ENCODE measurements at regions not wholly inside any gene's neighbourhood (a gene's known extent, or its start where the extent isn't known, plus 50 kb on each side); places are given as distances from the start of the nearest gene placed in this dataset.

DNA sequence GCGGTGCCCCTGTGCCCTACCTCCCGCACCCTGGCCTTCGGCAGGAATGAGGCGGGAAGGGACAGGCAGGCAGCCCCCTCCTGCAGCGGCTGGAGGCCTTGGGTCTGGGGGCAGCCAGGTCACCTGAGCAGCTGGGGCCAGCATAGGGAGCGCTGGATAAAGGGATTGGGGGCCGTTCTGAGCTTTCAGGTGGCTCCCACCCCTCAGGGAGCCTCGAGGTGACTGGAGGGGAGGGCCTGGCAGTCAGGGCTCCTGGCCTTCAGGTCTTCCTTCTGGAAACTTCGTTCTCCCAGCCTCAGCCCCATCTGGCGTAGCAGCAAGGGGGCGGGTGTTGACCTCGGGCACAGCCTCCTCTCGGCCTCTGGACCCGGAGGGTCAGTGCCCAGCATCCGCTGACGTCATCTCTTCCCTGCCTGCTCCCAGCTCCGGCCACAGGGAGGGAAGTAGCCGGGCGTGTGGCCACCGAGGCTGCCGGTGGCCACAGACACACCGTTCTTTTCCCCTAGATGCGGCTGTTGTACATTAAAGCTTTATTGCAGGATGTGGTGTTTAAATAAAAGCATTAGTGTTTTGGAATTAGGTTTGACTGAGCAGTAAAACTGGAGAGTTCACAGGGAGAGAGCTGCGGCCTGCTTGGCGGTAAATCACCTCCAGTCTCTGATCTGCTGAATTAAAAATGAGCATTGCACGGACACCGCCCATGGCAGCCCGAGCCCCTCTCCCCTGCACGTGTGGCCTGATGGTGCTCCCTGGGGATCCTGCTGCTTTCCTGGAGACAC is 80.0 kb upstream of the GATA5 start:
- ATAC-seq = no peak
- DNase-seq (ENCODE audit: missing footprints) = no peak
- intact Hi-C loops (cut with DNase I) = no loop called here

DNA sequence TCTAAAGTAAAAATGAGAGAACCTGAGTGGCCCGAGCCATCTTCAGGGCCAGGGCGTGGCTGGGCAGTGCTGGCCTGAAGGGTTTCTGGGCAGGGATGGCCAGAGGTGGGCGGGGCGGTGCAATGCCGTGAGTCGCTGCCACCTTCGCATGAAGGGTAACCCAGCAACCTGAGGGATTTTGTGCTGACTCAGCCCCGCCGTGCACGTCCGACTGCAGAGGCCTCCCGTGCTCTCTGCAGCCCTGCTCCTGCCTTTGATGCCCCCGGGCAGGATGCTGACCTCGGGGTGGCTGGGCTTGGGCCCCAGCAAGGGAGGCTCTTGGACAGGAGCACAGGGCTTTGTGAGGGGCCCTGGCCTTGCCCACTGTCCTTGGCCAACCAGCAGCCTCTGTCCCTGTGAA is 81.7 kb upstream of the GATA5 start:
- no peak for DNase-seq (ENCODE audit: missing footprints)
- ATAC-seq = no peak
- intact Hi-C loops (cut with DNase I) = no loop called here

DNA sequence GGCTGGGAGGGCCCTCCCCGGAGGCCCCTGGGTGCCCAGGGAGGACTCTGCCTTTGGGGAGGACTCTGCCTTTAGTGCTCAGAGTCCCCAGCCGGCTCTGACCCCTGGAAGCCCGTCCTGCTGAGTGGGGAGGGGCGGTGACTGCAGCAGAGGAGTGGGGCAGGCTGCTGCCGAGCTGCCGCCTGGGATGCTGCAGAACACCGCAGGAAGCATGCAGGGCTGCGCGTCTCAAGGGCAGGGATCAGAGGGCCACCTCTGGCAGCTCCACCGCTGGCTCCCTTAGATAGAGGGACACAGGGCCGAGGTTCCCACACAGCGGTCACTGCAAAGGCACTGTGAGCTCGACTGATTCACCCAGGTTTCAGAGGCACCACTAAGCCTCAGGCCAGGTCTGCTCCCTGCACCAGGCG is 82.2 kb upstream of the GATA5 start:
- ATAC-seq = peak; percentile 29
- intact Hi-C loops (cut with DNase I) = no loop called here
- DNase-seq (ENCODE audit: missing footprints) = no peak

DNA sequence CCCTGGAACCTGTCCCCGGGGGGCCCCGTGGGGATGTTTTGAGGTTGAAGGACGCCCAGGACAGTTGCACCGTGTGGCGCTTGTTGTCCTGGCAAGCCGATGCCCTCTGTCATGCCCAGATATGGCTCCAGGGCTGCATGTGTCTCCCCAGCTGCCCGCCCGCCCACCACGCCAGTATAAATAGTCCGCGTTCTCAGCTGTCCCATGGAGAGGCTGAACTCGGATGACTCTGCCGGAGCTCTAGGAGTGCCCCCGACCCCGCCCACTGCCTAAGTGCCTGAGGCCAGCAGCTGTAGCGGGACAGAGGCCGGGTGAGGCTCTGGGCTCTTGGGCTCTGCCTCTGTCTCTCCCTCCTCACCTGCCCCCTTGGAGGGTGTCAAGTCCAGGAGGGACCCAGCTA is 83.0 kb upstream of the GATA5 start:
- DNase-seq (ENCODE audit: missing footprints) (no peak), ATAC-seq (peak; percentile 68)
- intact Hi-C loops (cut with DNase I) = no loop called here

DNA sequence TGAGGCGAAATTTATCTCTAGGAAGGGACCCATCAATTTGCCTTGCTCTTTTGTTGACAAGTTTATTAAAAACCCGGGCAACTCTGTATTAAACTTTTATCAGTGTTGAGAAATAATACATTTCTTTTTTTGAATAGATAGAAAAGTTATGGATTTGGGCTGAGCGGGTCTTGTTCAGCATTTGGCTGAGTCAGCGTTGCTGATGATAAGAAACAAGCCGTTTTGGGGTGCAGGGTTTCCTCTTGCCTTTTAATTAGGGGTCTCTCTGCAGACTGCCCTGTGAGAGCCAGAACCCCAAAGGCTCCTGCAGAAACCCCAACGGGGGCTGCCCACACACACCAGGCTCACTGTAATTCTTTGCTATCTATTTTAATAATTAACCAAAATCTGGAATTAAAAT is 82.1 kb upstream of the SLCO4A1 start:
- no peak for DNase-seq (ENCODE audit: missing footprints)
- intact Hi-C loops (cut with DNase I) = loop anchor here (2.0 kb wide), 1 partner anchor 65 kb away; no protein-coding TSS in a partner anchor
- no peak for ATAC-seq

DNA sequence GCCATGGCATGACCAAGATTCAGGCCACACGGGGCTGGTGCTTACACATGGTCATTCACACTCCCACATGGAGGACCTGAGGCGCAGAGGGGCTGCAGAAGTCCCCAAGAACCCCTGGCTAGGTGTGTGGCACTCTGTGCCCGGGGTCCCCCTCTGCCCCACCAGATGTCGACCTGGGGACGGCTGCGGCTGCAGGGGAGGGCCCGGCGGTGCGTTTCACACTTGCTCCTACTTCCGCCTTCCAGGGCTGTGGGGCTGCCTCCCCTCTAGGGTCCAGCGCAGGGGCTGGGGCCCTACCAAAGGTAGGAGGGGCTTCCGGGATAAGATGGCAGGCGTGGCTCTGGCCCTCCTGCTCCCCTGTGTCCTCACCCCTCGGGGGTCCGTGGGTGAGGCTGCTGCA is 81.1 kb upstream of the SLCO4A1 start:
- intact Hi-C loops (cut with DNase I) = loop anchor here (2.0 kb wide), 1 partner anchor 66 kb away; no protein-coding TSS in a partner anchor
- ATAC-seq = no peak
- no peak for DNase-seq (ENCODE audit: missing footprints)

DNA sequence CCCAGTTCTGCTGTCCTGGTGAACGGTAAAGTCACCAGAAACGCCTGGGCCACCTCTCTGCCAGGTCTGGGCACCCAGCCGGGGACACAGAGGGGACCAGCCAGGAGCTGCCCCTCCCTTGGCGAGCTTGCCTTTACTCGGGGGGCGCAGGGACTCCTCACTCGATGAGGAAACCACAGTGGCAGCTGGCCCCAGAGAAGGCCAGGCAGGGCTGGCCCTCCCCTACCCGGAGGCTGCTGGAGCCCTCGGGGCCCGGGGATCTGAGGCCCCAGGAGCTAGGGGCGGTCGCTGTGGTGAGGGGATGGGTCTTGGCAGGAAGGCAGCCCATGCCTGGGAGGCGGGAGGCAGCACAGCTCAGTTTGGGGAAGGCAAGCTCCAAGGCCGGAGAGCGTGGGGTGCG is 80.4 kb upstream of the SLCO4A1 start:
- intact Hi-C loops (cut with DNase I) = loop anchor here (2.0 kb wide), 1 partner anchor 67 kb away; no protein-coding TSS in a partner anchor
- DNase-seq (ENCODE audit: missing footprints) = no peak
- no peak for ATAC-seq

DNA sequence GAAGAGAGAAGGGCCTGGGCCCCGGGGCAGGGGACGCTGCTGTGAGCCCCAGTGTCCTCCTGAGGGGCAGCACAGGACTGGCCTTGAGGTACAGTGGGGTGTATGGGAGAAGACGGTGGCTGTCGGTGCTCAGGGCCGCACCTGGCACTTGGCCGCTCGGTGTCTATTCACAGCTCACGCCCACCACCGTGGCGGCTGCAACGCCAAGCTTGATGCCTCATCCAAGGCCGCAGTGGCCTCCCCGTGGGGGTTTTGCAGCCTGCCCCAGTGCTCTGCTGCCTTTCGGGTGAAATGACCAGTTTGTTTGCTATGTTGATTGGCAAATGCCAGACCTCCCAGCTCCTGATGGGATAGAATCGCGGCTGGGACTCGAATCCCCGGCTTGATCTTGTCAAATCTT is 79.5 kb upstream of the SLCO4A1 start:
- ATAC-seq (no peak), DNase-seq (ENCODE audit: missing footprints) (no peak)
- intact Hi-C loops (cut with DNase I) = no loop called here

DNA sequence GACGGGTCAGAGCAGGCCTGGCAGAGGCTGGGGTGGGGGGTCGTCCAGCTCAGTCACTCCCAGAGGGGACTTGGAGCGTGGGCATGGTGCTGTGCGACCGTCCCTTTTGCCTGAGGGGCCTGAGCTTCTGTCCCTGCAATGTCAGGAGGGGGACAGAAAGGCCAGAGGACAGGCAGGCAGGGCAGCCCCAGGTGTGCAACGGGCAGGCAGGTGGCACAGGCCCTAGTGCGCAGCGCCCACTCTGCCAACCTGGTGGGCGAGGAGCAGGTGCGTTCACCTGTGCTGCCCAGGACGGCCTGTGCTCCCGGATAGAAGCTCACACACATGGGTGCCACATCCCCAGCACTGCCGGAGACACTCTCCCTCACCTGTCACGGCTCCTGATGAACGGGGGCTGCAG is 78.7 kb upstream of the SLCO4A1 start:
- ATAC-seq = no peak
- DNase-seq (ENCODE audit: missing footprints) = no peak

DNA sequence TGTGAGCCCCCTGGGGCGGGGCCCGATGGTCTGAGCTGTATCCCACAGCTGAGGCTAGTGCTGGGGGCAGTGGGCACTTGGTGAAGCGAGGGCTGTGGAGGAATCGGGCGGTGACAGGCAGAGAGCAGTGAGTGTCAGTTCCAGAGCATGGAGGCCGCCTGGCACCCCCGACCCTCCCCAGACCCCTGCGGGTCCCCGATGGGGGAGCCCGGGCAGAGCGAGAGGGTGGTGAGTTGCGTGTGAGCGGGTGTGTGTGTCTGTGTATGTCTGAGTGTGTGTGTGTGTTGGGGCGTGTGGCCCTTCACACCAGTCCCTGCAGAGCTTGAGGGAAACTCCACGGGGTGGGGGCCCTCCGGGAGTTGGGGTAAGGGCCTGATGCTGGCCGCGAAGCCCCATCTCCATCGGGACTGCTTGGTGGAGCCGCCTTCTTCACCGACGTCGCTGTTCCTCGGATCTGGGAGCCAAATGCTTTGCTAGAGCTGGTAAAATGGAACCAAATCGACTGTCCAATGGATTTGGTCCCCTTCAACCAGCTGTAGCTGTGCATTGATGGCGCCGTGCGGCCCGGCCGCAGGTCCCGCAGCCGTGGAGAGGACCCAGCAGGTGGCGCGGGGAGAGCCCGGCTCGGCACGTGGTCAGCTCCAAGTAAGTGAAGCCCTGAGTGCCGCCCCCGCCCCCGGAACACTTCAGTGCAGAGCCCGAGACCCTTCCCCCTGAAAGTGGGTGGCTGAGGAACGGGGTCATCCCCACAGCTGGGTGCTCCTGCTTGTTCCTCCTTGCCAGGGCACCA is 77.7 kb upstream of the SLCO4A1 start:
- ATAC-seq (no peak), DNase-seq (ENCODE audit: missing footprints) (no peak)
- intact Hi-C loops (cut with DNase I) = no loop called here

More for the DNA sequence above, 78.7 kb upstream of the SLCO4A1 start:
- intact Hi-C loops (cut with DNase I) = no loop called here

DNA sequence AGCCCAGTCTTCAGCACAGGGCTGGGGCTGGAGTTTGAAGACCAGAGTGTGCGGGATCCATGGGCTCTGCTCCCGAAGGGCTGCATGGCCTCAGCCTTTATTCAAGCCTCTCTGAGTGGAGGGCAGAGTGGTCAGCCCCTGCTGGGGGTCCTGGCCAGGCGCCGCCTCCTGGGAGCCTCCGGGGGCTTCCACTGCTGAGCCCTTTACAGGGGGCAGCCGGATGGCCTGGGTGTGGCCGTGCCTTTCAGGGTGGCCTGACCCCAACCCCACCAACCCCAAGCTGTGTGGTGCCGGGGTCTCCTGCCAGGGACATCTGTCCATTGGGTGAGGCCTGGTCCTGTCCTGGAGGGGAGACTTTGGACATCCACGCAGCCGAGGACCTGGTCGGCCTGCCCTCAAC is 76.0 kb upstream of the SLCO4A1 start:
- intact Hi-C loops (cut with DNase I) = no loop called here
- DNase-seq (ENCODE audit: missing footprints) (no peak), ATAC-seq (no peak)

DNA sequence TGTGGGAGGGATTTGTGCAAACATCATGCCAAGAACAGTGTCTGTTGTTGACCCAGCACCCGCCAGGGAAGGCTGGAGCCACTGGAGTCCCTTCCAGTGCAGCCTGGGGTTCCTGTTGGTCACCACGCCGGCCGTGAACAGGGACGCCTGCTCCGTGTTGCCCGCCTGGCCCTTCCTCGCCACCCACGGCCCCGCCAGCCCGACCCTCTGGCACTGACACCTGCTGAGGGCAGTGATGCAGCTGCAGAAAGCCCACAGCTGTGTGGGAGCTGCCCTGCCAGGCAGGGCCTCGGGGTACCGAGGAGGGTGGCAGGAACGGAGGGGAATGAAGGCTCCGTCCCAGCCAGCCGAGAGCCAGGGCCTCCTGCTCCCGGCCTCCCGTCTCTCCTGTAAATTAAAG is 75.5 kb upstream of the SLCO4A1 start:
- ATAC-seq = no peak
- intact Hi-C loops (cut with DNase I) = no loop called here
- no peak for DNase-seq (ENCODE audit: missing footprints)

DNA sequence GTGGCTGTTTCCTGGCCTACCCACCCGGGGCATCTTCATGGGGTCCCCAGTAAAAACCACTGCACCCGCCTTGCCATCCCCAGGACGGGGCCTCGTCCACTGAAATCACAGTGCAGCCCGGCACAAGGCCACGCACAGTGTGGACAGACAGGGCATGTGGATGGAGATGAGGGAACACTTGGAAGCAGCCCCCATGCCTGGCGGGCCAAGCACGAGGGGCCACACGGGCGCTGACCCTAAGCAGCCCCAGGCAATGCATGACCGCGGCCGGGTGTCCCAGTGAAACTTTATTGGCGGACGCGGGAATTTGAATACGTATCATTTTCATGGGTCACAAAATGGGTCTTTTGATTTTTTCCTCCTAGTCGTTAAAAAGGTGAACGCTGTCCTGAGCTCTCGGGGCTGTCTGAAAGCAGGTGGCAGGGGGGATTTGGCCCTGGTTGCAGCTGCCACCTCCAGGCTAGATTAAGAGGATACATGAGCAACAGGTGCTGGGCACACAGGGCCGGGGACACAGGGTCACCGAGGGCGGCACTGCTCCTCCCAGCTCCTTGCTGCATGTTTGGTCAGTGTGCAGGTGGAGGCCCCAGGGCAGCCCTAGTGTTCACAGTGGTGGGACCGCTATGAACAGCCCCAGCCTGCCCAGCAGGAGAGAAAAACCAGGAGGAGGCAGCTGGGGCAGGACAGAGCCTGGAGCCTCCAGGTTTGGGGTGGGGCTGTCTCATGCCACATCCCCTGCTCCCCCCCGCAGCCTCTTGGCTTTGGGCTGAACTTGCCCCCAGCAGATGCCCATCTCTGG is 74.9 kb upstream of the SLCO4A1 start:
- ATAC-seq = no peak
- intact Hi-C loops (cut with DNase I) = no loop called here
- DNase-seq (ENCODE audit: missing footprints) = no peak

DNA sequence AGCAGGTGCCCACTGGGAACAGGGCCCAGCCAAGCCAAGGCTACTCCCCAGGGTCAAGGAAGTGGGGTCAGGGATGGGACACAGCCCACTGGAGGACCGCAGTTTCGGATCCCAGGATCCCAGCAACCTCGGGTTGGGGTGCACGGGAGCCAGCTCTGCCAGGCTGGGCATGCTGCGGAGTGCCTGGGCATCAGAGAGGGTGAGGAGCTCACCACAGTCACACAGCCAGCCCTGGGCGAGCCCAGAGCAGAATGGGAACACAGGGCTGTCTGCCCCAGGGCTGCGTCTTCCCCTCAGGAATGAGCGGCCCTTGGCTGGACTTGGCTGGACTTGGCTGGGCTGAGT is 74.3 kb upstream of the SLCO4A1 start:
- ATAC-seq (no peak), DNase-seq (ENCODE audit: missing footprints) (no peak)
- intact Hi-C loops (cut with DNase I) = no loop called here

DNA sequence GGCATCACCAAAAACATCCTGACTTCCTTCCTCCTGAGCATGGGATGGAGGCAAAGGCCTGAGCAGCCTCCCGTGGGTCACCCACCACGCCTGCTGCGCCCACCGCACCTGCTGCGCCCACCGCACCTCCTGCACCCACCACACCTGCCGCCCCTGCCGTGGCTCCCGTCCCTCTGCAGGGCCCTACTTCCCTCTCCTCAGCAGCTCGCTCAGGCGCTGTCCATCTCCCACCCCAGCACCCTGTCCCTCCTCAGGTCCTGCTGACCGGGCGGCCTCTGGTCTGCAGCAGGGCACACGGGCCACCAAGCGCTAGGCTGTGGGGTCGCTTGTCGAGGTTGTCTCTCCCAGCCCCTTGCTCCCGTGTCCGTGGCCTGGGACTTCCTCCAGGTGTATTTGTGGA is 72.7 kb upstream of the SLCO4A1 start:
- ATAC-seq (peak; percentile 9), DNase-seq (ENCODE audit: missing footprints) (no peak)
- intact Hi-C loops (cut with DNase I) = no loop called here

DNA sequence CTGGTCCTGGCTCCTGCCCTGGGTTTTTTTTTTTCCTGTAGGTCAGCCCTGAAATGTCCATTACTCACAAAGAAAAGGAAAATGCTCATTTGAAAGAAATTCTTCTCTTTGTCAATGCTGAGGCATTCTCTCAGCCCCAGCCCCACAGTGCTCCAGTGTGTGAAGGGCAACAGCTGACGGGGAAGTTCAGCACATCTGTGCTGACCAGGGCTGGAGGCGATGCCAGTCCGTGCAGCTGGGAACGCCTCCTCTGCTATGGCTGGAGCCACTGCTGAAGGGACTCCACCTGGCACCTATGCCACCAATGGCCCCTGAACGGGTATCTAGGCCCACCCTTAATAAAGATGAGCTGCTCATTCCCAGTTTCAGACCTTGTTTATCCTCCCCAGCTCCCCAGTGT is 71.9 kb upstream of the SLCO4A1 start:
- intact Hi-C loops (cut with DNase I) = no loop called here
- ATAC-seq (peak; percentile 28), DNase-seq (ENCODE audit: missing footprints) (no peak)

DNA sequence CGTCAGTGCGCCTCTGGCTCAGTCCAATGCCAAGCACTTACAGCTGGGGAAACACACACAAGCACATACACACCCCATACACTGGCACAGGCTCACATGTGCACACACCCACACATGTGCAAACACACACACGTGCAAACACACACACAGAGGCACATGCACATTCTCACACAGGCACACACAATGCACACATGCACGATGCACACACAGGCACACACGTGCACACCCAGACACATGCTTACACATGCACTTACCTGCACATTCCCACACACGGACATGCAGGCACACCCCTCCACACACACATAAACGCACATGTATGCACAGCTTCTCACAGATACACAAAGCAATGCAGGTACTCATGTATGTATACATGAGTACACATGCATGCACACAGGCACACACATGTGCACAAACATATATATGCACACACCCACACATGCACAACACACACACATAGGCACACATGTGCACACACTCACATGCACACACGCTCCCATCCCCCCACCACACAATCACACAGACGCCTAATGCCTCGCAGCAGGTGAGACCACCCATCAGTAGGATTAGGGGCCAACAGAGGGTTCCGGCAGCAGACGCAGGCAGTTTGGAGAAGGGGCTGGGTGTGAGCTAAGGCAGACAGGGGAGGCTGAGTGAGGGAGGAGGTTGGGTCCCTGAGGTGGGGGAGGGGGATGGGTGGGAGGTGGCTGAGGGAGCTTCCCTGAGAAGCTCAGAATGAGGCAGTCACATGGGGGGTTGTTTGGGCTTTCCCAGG is 71.2 kb upstream of the SLCO4A1 start:
- DNase-seq (ENCODE audit: missing footprints) = no peak
- intact Hi-C loops (cut with DNase I) = no loop called here
- peak; percentile 20 for ATAC-seq

DNA sequence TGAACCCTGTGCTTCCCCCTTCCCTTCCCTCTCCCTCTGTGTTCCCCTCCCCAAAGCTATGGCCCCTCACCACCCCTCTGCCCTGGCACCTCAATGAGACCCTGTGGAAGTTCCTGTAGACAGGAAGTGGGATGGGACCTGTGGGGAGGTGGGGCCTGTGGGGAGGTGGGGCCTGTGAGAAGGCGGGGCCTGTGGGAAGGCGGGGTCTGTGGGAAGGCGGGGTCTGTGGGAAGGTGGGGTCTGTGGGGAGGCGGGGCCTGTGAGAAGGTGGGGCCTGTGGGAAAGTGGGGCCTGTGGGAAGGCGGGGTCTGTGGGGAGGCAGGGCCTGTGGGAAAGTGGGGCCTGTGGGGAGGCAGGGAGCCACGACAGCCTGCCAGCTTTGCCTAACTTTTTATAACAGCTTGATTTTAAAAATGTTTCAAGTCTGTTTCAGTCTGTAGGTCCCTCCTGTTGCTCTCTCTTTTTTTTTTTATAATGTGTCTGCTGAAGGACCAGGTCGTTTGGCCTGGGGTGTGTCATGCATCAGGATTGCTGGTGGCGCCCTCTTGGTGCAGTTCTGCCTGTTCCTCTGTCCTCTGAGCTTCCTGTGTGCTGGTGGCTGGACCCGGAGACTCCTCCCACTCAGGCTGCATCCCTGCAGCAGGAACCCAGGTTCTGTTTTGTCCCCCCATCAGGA is 70.5 kb upstream of the SLCO4A1 start:
- ATAC-seq (peak; percentile 9), DNase-seq (ENCODE audit: missing footprints) (no peak)
- intact Hi-C loops (cut with DNase I) = no loop called here

Measured in Right ventricle myocardium inferior (tissue), 1 donor.